HEK293 (cell line): ENCODE measurements at regions not wholly inside any gene's neighbourhood (a gene's known extent, or its start where the extent isn't known, plus 50 kb on each side); places are given as distances from the start of the nearest gene placed in this dataset.

ENCODE experiments used
- CTCF ChIA-PET: fragments of 350-600 bp; formaldehyde crosslinking; extraction: SDS; loops from one replicate; lab custom pipeline; 2021; ENCODE audit warnings: antibody characterized with exemption; lab: Yijun Ruan, JAX
- POLR2A ChIA-PET: fragments of 300-600 bp; formaldehyde crosslinking; extraction: SDS; loops from one replicate; lab custom pipeline; 2020; ENCODE audit warnings: antibody characterized with exemption, inconsistent platforms; lab: Yijun Ruan, JAX
- H3K27ac ChIP-seq: fragments of 200-500 bp; sonication (Bioruptor generic); 2 replicates; pipeline ENCODE4 v1.5.1; 2014; ENCODE audit warnings: low read depth, low read length, control low read depth, inconsistent platforms; ENCODE audit errors: extremely low read depth
- H3K36me3 ChIP-seq, 2 experiments: fragments of 200-500 bp in 1 of 2; sonication (Bioruptor generic) in 1 of 2; 1 replicate in 1 of 2; 2 replicates in 1 of 2; pipeline ENCODE4 v1.5.1; 2014 to 2017; ENCODE audit warnings: inconsistent platforms in 2 of 2, low read length in 2 of 2; ENCODE audit not compliant: control insufficient read depth in 2 of 2, insufficient read depth in 1 of 2
- H3K4me1 ChIP-seq: fragments of 200-500 bp; sonication (Bioruptor generic); 2 replicates; pipeline ENCODE4 v1.5.1; 2014; ENCODE audit warnings: mild to moderate bottlenecking, low read length, inconsistent platforms; ENCODE audit not compliant: control insufficient read depth, insufficient read depth
- H3K4me3 ChIP-seq: 2 replicates; pipeline ENCODE4 v1.5.1; 2011; ENCODE audit warnings: low read depth, mild to moderate bottlenecking, control low read depth, low read length, moderate library complexity
- H3K9me3 ChIP-seq: fragments of 200-500 bp; sonication (Bioruptor generic); 2 replicates; pipeline ENCODE4 v1.5.1; 2014; ENCODE audit warnings: low read depth, low read length, inconsistent platforms; ENCODE audit not compliant: control insufficient read depth, insufficient read depth
- BCL11A ChIP-seq: fragments of 450-650 bp; formaldehyde crosslinking; IDR thresholded peaks from 2 replicates; pipeline ENCODE4 v1.5.1; 2016; ENCODE audit warnings: low read depth, missing biosample characterization, missing genetic modification characterization
- HOXA7 ChIP-seq: sonication (generic); formaldehyde crosslinking; IDR thresholded peaks from 2 replicates; pipeline ENCODE4 v1.8.1; 2022; ENCODE audit warnings: missing genetic modification reagents, borderline replicate concordance
- KLF17 ChIP-seq: fragments of 450-650 bp; formaldehyde crosslinking; IDR thresholded peaks from 2 replicates; pipeline ENCODE4 v1.5.1; 2016; ENCODE audit warnings: missing biosample characterization, missing genetic modification characterization
- KLF7 ChIP-seq: fragments of 450-650 bp; formaldehyde crosslinking; IDR thresholded peaks from 2 replicates; pipeline ENCODE4 v1.5.1; 2016; ENCODE audit warnings: missing biosample characterization, missing genetic modification characterization, borderline replicate concordance
- SALL2 ChIP-seq: fragments of 450-650 bp; formaldehyde crosslinking; IDR thresholded peaks from 2 replicates; pipeline ENCODE4 v1.5.0; 2017; ENCODE audit warnings: missing biosample characterization, mild to moderate bottlenecking, missing genetic modification characterization, borderline replicate concordance
- TRIM28 ChIP-seq: IDR thresholded peaks from 2 replicates; pipeline ENCODE4 v1.6.1; 2011; ENCODE audit warnings: low read length, control low read depth, borderline replicate concordance
- ZBTB1 ChIP-seq: fragments of 450-650 bp; formaldehyde crosslinking; IDR thresholded peaks from 2 replicates; pipeline ENCODE4 v1.5.1; 2016; ENCODE audit warnings: missing biosample characterization, missing genetic modification characterization
- ZBTB11 ChIP-seq: fragments of 450-650 bp; formaldehyde crosslinking; conservative IDR thresholded peaks from 2 replicates; pipeline ENCODE4 v1.5.1; 2016; ENCODE audit warnings: low read depth, missing biosample characterization, missing genetic modification characterization
- ZBTB17 ChIP-seq: fragments of 450-650 bp; formaldehyde crosslinking; IDR thresholded peaks from 2 replicates; pipeline ENCODE4 v1.5.1; 2016; ENCODE audit warnings: missing biosample characterization, missing genetic modification characterization
- ZEB2 ChIP-seq: fragments of 450-650 bp; formaldehyde crosslinking; IDR thresholded peaks from 2 replicates; pipeline ENCODE4 v1.5.1; 2016; ENCODE audit warnings: missing biosample characterization, missing genetic modification characterization
- ZFHX2 ChIP-seq: fragments of 450-650 bp; formaldehyde crosslinking; conservative IDR thresholded peaks from 2 replicates; pipeline ENCODE4 v1.5.1; 2016; ENCODE audit warnings: missing biosample characterization, missing genetic modification characterization
- ZFP3 ChIP-seq: fragments of 450-650 bp; formaldehyde crosslinking; IDR thresholded peaks from 2 replicates; pipeline ENCODE4 v1.5.1; 2016; ENCODE audit warnings: low read depth, missing biosample characterization, missing genetic modification characterization
- ZNF112 ChIP-seq: fragments of 450-650 bp; formaldehyde crosslinking; IDR thresholded peaks from 2 replicates; pipeline ENCODE4 v1.5.0; 2017; ENCODE audit warnings: missing biosample characterization, missing genetic modification characterization
- ZNF174 ChIP-seq: fragments of 450-650 bp; formaldehyde crosslinking; IDR thresholded peaks from 2 replicates; pipeline ENCODE4 v1.5.0; 2017; ENCODE audit warnings: missing biosample characterization, mild to moderate bottlenecking, missing genetic modification characterization
- ZNF18 ChIP-seq: fragments of 450-650 bp; formaldehyde crosslinking; IDR thresholded peaks from 2 replicates; pipeline ENCODE4 v1.5.1; 2016; ENCODE audit warnings: missing biosample characterization, missing genetic modification characterization
- ZNF2 ChIP-seq: fragments of 450-650 bp; formaldehyde crosslinking; IDR thresholded peaks from 2 replicates; pipeline ENCODE4 v1.5.1; 2016; ENCODE audit warnings: missing biosample characterization, missing genetic modification characterization
- ZNF24 ChIP-seq: fragments of 450-650 bp; formaldehyde crosslinking; IDR thresholded peaks from 2 replicates; pipeline ENCODE4 v1.5.1; 2016; ENCODE audit warnings: missing biosample characterization, missing genetic modification characterization
- ZNF248 ChIP-seq: fragments of 450-650 bp; formaldehyde crosslinking; IDR thresholded peaks from 2 replicates; pipeline ENCODE4 v1.5.1; 2017; ENCODE audit warnings: missing biosample characterization, missing genetic modification characterization
- ZNF37A ChIP-seq: fragments of 450-650 bp; IDR thresholded peaks from 2 replicates; pipeline ENCODE4 v1.5.1; 2018; ENCODE audit warnings: missing biosample characterization, missing genetic modification characterization
- ZNF48 ChIP-seq: fragments of 450-650 bp; formaldehyde crosslinking; IDR thresholded peaks from 2 replicates; pipeline ENCODE4 v1.5.1; 2016; ENCODE audit warnings: missing biosample characterization, missing genetic modification characterization
- ZNF514 ChIP-seq: fragments of 450-650 bp; formaldehyde crosslinking; IDR thresholded peaks from 2 replicates; pipeline ENCODE4 v1.5.1; 2016; ENCODE audit warnings: missing biosample characterization, missing genetic modification characterization
- ZNF530 ChIP-seq: fragments of 450-650 bp; formaldehyde crosslinking; IDR thresholded peaks from 2 replicates; pipeline ENCODE4 v1.5.1; 2016; ENCODE audit warnings: low read depth, missing biosample characterization, missing genetic modification characterization
- ZNF561 ChIP-seq: fragments of 450-650 bp; IDR thresholded peaks from 2 replicates; pipeline ENCODE4 v1.5.1; 2018; ENCODE audit warnings: missing biosample characterization, missing genetic modification characterization, borderline replicate concordance
- ZNF677 ChIP-seq: fragments of 450-650 bp; IDR thresholded peaks from 2 replicates; pipeline ENCODE4 v1.5.0; 2018; ENCODE audit warnings: missing biosample characterization, mild to moderate bottlenecking, missing genetic modification characterization, moderate library complexity
- ZNF776 ChIP-seq: fragments of 450-650 bp; formaldehyde crosslinking; IDR thresholded peaks from 2 replicates; pipeline ENCODE4 v1.5.0; 2017; ENCODE audit warnings: missing biosample characterization, missing genetic modification characterization, borderline replicate concordance
- TF ChIP-seq, protein P1 (sequence below): fragments of 450-650 bp; formaldehyde crosslinking; IDR thresholded peaks from 2 replicates; pipeline ENCODE4 v1.5.1; 2016; ENCODE audit warnings: missing biosample characterization, missing genetic modification characterization
- TF ChIP-seq, protein P2 (sequence below): fragments of 450-650 bp; formaldehyde crosslinking; IDR thresholded peaks from 2 replicates; pipeline ENCODE4 v1.5.0; 2017; ENCODE audit warnings: missing biosample characterization, missing genetic modification characterization, borderline replicate concordance

DNA sequence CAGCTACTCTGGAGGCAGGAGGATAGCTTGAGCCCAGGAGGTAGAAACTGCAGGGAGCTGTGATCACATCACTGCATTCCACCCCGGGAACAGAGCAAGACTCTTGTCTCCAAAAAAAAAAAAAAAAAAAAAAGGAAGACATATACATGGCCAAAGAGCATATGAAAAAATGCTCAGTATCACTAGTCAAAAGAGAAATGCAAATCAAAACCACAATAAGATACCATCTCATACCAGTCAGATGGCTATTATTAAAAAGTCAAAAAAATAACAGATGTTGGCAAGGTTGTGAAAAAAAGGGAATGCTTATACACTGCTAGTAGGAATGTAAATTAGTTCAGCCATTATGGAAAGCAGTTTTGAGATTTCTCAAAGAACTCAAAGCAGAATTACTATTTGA is 174.8 kb upstream of the ATF7IP start:
- POLR2A ChIA-PET, result no interaction called here
- Histone ChIP-seq H3K36me3 (no peaks in the 10 kb centered on the region), H3K4me1 (no peaks in the 10 kb centered on the region), H3K9me3 (no peaks in the 10 kb centered on the region), H3K4me3 (no peak overlapping the region), H3K27ac (no peak overlapping the region)
- CTCF ChIA-PET, result interaction anchor here (0.6 to 0.9 kb wide), 2 partner anchors 47 to 194 kb away, joined by 3 read pairs; no protein-coding TSS in a partner anchor
- TF ChIP-seq TRIM28 (no peak), BCL11A (no peak), SALL2 (tag by site-specific recombination) (no peak), ZNF18 (tag by site-specific recombination) (no peak), ZFP3 (tag by site-specific recombination) (no peak), KLF7 (tag by site-specific recombination) (no peak), ZNF530 (tag by site-specific recombination) (no peak), ZNF677 (tag by site-specific recombination) (no peak), ZBTB17 (tag by site-specific recombination) (no peak), KLF17 (tag by site-specific recombination) (no peak), ZNF561 (no peak), ZNF37A (tag by site-specific recombination) (no peak), ZNF174 (tag by site-specific recombination) (no peak), ZNF48 (tag by site-specific recombination) (no peak)
- TF ChIP-seq, protein P1, sequence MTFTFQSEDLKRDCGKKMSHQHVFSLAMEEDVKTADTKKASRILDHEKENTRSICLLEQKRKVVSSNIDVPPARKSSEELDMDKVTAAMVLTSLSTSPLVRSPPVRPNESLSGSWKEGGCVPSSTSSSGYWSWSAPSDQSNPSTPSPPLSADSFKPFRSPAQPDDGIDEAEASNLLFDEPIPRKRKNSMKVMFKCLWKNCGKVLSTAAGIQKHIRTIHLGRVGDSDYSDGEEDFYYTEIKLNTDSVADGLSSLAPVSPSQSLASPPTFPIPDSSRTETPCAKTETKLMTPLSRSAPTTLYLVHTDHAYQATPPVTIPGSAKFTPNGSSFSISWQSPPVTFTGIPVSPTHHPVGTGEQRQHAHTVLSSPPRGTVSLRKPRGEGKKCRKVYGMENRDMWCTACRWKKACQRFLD, result no peak

DNA sequence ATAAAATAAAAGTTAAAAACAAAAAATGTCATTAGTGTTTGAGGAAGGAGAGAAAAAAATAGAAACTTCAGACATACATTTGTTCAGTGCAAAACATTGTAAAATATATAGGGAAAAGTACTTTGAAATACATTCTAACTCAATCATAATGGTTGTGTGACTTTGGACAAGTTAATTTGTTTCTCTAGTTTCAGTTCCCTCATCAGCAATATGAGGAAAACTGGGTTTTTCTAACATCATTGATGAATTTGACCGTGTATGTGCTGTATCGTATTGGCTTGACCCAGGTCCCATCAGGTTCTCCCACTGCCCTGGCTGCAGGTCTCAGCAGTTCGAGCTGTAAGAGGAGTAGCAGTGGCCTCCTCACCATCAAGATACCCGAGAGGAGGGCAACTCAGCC is 173.9 kb upstream of the ATF7IP start:
- no peaks in the 10 kb centered on the region for H3K9me3 ChIP-seq
- ChIA-PET CTCF (no interaction called here), POLR2A (no interaction called here)
- TF ChIP-seq HOXA7 (CRISPR knock-in tag) (no peak), ZNF248 (tag by site-specific recombination) (no peak), ZNF24 (tag by site-specific recombination) (no peak), ZNF112 (tag by site-specific recombination) (no peak), ZNF776 (no peak), ZFHX2 (no peak), ZNF2 (tag by site-specific recombination) (no peak), ZBTB11 (no peak), ZBTB1 (no peak), ZNF514 (tag by site-specific recombination) (no peak), ZEB2 (no peak)
- TF ChIP-seq, protein P2, sequence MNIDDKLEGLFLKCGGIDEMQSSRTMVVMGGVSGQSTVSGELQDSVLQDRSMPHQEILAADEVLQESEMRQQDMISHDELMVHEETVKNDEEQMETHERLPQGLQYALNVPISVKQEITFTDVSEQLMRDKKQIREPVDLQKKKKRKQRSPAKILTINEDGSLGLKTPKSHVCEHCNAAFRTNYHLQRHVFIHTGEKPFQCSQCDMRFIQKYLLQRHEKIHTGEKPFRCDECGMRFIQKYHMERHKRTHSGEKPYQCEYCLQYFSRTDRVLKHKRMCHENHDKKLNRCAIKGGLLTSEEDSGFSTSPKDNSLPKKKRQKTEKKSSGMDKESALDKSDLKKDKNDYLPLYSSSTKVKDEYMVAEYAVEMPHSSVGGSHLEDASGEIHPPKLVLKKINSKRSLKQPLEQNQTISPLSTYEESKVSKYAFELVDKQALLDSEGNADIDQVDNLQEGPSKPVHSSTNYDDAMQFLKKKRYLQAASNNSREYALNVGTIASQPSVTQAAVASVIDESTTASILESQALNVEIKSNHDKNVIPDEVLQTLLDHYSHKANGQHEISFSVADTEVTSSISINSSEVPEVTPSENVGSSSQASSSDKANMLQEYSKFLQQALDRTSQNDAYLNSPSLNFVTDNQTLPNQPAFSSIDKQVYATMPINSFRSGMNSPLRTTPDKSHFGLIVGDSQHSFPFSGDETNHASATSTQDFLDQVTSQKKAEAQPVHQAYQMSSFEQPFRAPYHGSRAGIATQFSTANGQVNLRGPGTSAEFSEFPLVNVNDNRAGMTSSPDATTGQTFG (tag by site-specific recombination), result no peak

More for the DNA sequence above, 173.9 kb upstream of the ATF7IP start:
- no peaks in the 10 kb centered on the region for H3K36me3 ChIP-seq
- H3K4me1 ChIP-seq, result no peaks in the 10 kb centered on the region
- H3K27ac ChIP-seq, result no peak overlapping the region
- H3K4me3 ChIP-seq, result no peak overlapping the region
